ENCODE measurements at regions not wholly inside any gene's neighbourhood (a gene's known extent, or its start where the extent isn't known, plus 50 kb on each side); places are given as distances from the start of the nearest gene placed in this dataset.

DNA sequence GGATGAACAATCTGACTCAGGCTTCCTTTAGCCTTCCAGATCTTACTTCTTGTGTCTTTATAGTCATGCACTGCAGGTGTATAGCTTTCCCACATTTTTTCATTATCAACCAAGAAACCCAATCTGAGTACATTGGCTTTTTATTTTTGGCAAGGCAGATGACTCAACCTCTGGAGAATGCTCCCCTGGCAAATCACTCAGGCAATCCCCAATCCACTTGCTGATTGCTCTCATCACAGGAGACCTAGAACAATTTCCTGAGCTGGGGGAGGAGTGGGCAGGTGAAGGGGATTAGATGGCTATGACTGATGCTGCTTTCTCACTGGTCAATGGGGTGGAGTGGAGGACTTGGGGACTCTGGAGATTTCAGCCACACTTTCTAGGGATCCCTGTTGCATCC, 134.4 kb downstream of the SLC16A9 start:
- Histone ChIP-seq H3K9me3 (no peaks in the 10 kb centered on the region), H3K4me1 (no peaks in the 10 kb centered on the region), H3K4me2 (no peak overlapping the region), H3K27ac (no peak overlapping the region), H3K4me3 (no peak overlapping the region)
- POLR2A ChIA-PET = no interaction called here
- TF ChIP-seq FOSB (CRISPR knock-in tag; IDR thresholded peaks at IDR 0.05) = no peak
- TF ChIP-seq HEYL (CRISPR knock-in tag; IDR thresholded peaks at IDR 0.05) = no peak
- no peak for TF ChIP-seq KDM1A (IDR thresholded peaks at IDR 0.05; ENCODE audit: low read depth)
- no peak for TF ChIP-seq RNF2 (IDR thresholded peaks at IDR 0.05; ENCODE audit: borderline replicate concordance, low read depth)
- TF ChIP-seq USF2 (IDR thresholded peaks at IDR 0.05) = no peak
- no peak for TF ChIP-seq JUN (IDR thresholded peaks at IDR 0.05)
- TF ChIP-seq RFX5 (IDR thresholded peaks at IDR 0.05) = no peak
- TF ChIP-seq ZNF302 (CRISPR knock-in tag; IDR thresholded peaks at IDR 0.05) = no peak
- TF ChIP-seq GATA3 (IDR thresholded peaks at IDR 0.05; ENCODE audit: borderline replicate concordance) = no peak
- TF ChIP-seq, protein P1, sequence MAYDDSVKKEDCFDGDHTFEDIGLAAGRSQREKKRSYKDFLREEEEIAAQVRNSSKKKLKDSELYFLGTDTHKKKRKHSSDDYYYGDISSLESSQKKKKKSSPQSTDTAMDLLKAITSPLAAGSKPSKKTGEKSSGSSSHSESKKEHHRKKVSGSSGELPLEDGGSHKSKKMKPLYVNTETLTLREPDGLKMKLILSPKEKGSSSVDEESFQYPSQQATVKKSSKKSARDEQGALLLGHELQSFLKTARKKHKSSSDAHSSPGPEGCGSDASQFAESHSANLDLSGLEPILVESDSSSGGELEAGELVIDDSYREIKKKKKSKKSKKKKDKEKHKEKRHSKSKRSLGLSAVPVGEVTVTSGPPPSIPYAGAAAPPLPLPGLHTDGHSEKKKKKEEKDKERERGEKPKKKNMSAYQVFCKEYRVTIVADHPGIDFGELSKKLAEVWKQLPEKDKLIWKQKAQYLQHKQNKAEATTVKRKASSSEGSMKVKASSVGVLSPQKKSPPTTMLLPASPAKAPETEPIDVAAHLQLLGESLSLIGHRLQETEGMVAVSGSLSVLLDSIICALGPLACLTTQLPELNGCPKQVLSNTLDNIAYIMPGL (CRISPR knock-in tag; IDR thresholded peaks at IDR 0.05; ENCODE audit: borderline replicate concordance) = no peak
- no peak for TF ChIP-seq ZC3H11A (IDR thresholded peaks at IDR 0.05)
- no peak for TF ChIP-seq ZSCAN20 (CRISPR knock-in tag; IDR thresholded peaks at IDR 0.05)
- no peak for TF ChIP-seq BCL3 (IDR thresholded peaks at IDR 0.05)
- TF ChIP-seq CEBPB (IDR thresholded peaks at IDR 0.05) = no peak
- TF ChIP-seq ZFP36 (IDR thresholded peaks at IDR 0.05; ENCODE audit: borderline replicate concordance, partially characterized antibody) = no peak
- TF ChIP-seq NPAS2 (CRISPR knock-in tag; IDR thresholded peaks at IDR 0.05; ENCODE audit: borderline replicate concordance) = no peak
- FAIRE-seq (no peak), DNase-seq (ENCODE audit: low read depth in 1 of 2, low spot score in 1 of 2) (no peak), ATAC-seq (no peak)
- CTCF ChIA-PET = no interaction called here

DNA sequence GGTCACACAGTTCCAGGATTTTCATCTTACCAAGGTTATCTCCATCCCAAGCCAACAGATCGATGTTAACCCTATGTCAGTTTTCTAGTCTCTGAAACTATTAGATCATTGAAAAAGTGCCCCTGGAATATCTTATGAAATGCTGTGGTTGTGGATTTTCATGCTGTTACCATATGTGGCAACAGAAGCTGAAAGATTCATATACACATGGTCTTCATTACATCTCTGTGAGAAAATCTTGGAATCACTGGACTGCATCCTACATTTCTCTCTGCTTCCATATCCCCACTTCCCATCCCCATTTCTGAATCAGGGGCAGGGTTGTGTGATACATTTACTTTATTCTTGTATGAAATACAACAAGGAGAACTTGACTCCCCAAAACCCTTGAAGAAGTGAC, 146.1 kb downstream of the SLC16A9 start:
- ATAC-seq (no peak), DNase-seq (ENCODE audit: low read depth in 1 of 2, low spot score in 1 of 2) (no peak), FAIRE-seq (no peak)
- WGBS (ENCODE audit: missing lambda C conversion rate) = 0% methylated on average over 1 of the region's 1 CpG
- Histone ChIP-seq H3K4me2 (no peak overlapping the region), H3K4me1 (no peaks in the 10 kb centered on the region), H3K4me3 (no peak overlapping the region), H3K9me3 (no peaks in the 10 kb centered on the region), H3K27ac (no peak overlapping the region)
- ChIA-PET POLR2A (no interaction called here), CTCF (interaction anchor here (1.7 kb wide), 1 partner anchor 17 kb away, joined by 5 read pairs; no protein-coding TSS in a partner anchor)
- TF ChIP-seq MAFK (IDR thresholded peaks at IDR 0.05; ENCODE audit: partially characterized antibody) (no peak), ZC3H11A (IDR thresholded peaks at IDR 0.05) (no peak), RCOR1 (IDR thresholded peaks at IDR 0.05; ENCODE audit: low read depth, low read length) (no peak), CTCF (IDR thresholded peaks at IDR 0.05) (no peak), KDM1A (IDR thresholded peaks at IDR 0.05; ENCODE audit: low read depth) (no peak), JUNB (IDR thresholded peaks at IDR 0.05) (no peak), PBX3 (IDR thresholded peaks at IDR 0.05) (no peak), HOXA7 (CRISPR knock-in tag; IDR thresholded peaks at IDR 0.05) (no peak), RNF2 (IDR thresholded peaks at IDR 0.05; ENCODE audit: borderline replicate concordance, low read depth) (no peak), NFE2L2 (conservative IDR thresholded peaks at IDR 0.05; ENCODE audit: low read length) (no peak), ZNF302 (CRISPR knock-in tag; IDR thresholded peaks at IDR 0.05) (no peak), CBX2 (IDR thresholded peaks at IDR 0.05; ENCODE audit: borderline replicate concordance, low read depth) (no peak), TFCP2L1 (CRISPR knock-in tag; IDR thresholded peaks at IDR 0.05) (no peak), TP53 (CRISPR knock-in tag; IDR thresholded peaks at IDR 0.05) (no peak)
